ENCODE measurements at regions not wholly inside any gene's neighbourhood (a gene's known extent, or its start where the extent isn't known, plus 50 kb on each side); places are given as distances from the start of the nearest gene placed in this dataset.

- Histone ChIP-seq H3K27me3 (ENCODE audit: control insufficient read depth in 2 of 2, insufficient read depth in 2 of 2, low read length in 2 of 2) (no peaks in the 10 kb centered on the region), H3K4me1 (ENCODE audit: control insufficient read depth, extremely low read depth, insufficient read depth, low read length) (peaks cover 4% of the 10 kb centered on the region), H3K4me3 (replicated peaks in 1 of 3; ENCODE audit: insufficient read depth in 1 of 3, low read depth in 1 of 3, low read length in 3 of 3) (no peak overlapping the region), H3K27ac (ENCODE audit: insufficient read depth, low read depth, low read length) (no peak overlapping the region), H2AFZ (ENCODE audit: low read depth, low read length) (no peak overlapping the region), H3K9me1 (replicated peaks; ENCODE audit: control insufficient read depth, extremely low read depth, insufficient read depth, low read length) (no peaks in the 10 kb centered on the region), H3K4me2 (ENCODE audit: insufficient read depth, low read length) (no peak overlapping the region), H4K20me1 (replicated peaks; ENCODE audit: control insufficient read depth, extremely low read depth, insufficient read depth, low read length) (no peaks in the 10 kb centered on the region), H3K79me2 (ENCODE audit: control insufficient read depth, insufficient read depth, low read length) (no peaks in the 10 kb centered on the region), H3K9me3 (replicated peaks; ENCODE audit: control insufficient read depth, insufficient read depth, low read length) (no peaks in the 10 kb centered on the region), H3K36me3 (ENCODE audit: control insufficient read depth in 2 of 2, extremely low read depth in 1 of 2, insufficient read depth in 2 of 2, low read length in 2 of 2) (no peaks in the 10 kb centered on the region), H3K9ac (replicated peaks; ENCODE audit: extremely low read depth, insufficient read depth, low read length) (no peak overlapping the region)
- intact Hi-C loops (cut with micrococcal nuclease) (no loop called here), dilution Hi-C loops (cut with MboI; ENCODE audit: extremely low pct_ligation_motif_present, low sequenced_read_pairs) (no loop called here)
- TF ChIP-seq FOS (IDR thresholded peaks at IDR 0.05; ENCODE audit: borderline replicate concordance, insufficient read depth, low read length) (peak; percentile 59), GATA2 (IDR thresholded peaks at IDR 0.05; ENCODE audit: insufficient read depth, insufficient read length, low read depth, low read length) (no peak), MAX (IDR thresholded peaks at IDR 0.05; ENCODE audit: insufficient read depth, insufficient read length) (no peak), POLR2AphosphoS5 (IDR thresholded peaks at IDR 0.05; ENCODE audit: insufficient read depth, low read depth, low read length) (no peak), JUN (IDR thresholded peaks at IDR 0.05; ENCODE audit: borderline replicate concordance, insufficient read depth, insufficient read length, low read depth) (no peak), MYC (IDR thresholded peaks at IDR 0.05; ENCODE audit: low read depth, low read length) (no peak), EZH2 (IDR thresholded peaks at IDR 0.05; ENCODE audit: borderline replicate concordance, low read depth, low read length, severe bottlenecking) (no peak)
- TF ChIP-seq, protein P1, sequence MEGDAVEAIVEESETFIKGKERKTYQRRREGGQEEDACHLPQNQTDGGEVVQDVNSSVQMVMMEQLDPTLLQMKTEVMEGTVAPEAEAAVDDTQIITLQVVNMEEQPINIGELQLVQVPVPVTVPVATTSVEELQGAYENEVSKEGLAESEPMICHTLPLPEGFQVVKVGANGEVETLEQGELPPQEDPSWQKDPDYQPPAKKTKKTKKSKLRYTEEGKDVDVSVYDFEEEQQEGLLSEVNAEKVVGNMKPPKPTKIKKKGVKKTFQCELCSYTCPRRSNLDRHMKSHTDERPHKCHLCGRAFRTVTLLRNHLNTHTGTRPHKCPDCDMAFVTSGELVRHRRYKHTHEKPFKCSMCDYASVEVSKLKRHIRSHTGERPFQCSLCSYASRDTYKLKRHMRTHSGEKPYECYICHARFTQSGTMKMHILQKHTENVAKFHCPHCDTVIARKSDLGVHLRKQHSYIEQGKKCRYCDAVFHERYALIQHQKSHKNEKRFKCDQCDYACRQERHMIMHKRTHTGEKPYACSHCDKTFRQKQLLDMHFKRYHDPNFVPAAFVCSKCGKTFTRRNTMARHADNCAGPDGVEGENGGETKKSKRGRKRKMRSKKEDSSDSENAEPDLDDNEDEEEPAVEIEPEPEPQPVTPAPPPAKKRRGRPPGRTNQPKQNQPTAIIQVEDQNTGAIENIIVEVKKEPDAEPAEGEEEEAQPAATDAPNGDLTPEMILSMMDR (IDR thresholded peaks at IDR 0.05; ENCODE audit: extremely low read depth in 1 of 2, insufficient read depth in 1 of 2, low read depth in 1 of 2, low read length in 2 of 2): no peak
- FAIRE-seq: no peak
- ChIA-PET POLR2A (no interaction called here), CTCF (interaction anchor here (0.6 kb wide), 1 partner anchor 121 kb away, joined by 3 read pairs; the partner anchor contains the start of gene KYNU)
- DNase-seq (ENCODE audit: low read depth, low spot score): no peak
- no TSS peak for BruUV-seq (replicated peaks)
Observed at GRCh38 chr2:142756430-142756829, 121.0 kb upstream of the KYNU start.

Measured in endothelial cell of umbilical vein (primary cell).